GM21529 (cell line): ENCODE measurements at regions not wholly inside any gene's neighbourhood (a gene's known extent, or its start where the extent isn't known, plus 50 kb on each side); places are given as distances from the start of the nearest gene placed in this dataset.
"Not testable (repeated sequence)": the region's sequence is repeated elsewhere in the genome, so short reads cannot be mapped to it uniquely, and the experiment has no call there.

Experiments used
- ATAC-seq: cut with Tn5 transposase; IDR thresholded peaks from one replicate; pipeline ENCODE4 v1.9.1; 2021; ENCODE audit not compliant: unreplicated experiment

DNA sequence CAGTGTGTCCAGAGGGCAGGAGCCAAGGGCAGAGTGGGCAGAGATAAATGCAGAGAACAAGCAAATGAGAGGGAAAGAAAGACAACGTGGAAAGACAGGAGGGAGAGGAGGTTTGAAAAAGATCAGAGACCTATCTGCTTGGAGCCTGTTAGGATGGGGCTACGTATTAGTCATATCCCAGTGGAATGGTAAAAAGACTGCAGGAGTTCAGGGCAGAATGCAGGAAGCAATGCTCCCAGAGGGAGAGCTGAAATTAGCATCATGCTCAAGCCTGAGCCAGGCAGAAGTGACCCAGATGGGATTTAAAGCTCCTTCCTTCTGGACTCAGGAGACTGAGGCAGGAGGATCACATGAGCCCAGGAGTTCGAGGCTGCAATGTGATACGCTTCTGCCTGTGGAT, 261.3 kb upstream of the CHRM3 start:
- no peak for ATAC-seq

DNA sequence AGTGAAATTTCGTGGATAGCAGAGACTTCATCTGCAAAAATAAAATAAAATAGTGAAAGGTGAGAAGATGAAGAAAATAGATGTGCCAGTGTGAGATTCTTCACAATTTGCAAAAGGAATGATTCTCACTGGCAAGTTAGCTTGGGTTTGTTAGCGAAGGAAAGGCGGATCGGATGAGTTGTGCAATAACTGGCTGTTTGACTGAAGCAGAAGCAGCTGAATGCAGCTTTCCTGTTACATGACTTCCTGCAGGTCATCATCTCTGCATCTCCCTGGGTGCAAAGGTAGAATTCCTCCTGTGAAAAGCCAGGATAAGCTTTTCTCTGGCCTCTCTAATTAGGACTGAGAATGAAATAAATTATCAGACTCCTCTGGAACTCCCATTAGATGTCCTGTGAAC, 263.1 kb upstream of the CHRM3 start:
- ATAC-seq, result no peak

DNA sequence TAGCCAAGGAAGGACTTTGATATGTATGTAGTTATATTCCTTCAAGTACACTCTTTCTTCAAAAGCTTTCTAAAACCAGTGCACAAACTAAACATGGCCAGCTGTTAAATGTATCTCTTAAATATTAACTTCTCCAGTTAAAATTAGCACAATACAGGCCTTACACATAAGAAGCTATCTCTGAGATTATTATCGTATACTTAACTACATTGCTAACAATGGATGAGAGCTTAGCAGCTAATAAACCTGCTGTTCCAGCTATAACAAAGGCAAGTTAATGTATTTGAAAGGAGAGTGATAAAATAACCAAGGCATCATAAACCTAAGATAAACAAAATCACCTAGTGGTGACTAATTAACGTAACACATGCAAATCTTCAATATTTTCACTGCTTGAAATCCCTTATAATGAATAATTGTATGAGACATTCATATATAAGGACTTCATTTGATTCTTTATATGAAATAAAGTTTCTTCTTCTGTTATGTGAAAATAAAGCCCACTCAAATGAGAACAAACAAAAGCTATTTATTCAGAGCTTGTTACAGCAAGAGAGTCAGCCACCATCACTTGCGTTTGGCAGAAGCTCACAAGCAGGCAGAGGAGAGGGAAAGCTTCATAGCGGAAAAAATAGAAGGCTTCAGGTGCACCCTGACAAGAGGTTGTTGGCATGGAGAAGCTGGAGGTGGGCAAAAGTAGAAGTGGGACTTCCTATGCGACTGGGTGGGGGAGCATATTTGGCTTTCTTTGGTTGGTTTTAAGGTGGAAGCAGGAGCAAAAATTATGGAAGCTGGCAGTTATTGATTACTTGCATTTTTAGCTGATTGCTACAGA, 274.1 kb upstream of the CHRM3 start:
- no peak for ATAC-seq

DNA sequence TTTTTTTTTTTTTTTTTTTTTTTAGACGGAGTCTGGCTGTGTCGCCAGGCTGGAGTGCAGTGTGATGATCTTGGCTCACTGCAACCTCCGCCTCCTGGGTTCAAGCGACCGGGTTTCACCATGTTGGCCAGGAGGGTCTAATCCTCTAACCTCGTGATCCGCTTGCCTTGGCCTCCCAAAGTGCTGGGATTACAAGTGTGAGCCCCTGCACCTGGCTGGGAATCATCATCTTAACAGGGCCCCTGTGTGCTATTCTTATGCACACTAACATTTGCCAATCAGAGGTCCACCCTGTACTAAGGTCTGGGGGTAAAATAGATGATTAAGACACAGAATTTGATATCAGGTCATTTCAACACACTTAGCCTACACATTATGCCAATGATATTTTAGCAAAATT, 278.7 kb upstream of the CHRM3 start:
- ATAC-seq, result no peak

DNA sequence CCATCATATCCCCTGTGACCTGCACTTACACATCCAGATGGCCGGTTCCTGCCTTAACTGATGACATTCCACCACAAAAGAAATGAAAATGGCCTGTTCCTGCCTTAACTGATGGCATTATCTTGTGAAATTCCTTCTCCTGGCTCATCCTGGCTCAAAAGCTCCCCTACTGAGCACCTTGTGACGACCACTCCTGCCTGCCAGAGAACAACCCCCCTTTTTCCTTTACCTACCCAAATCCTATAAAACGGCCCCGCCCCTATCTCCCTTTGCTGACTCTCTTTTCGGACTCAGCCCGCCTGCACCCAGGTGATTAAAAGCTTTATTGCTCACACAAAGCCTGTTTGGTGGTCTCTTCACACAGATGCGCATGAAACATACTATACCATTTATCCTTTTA, 279.7 kb upstream of the CHRM3 start:
- not testable (repeated sequence) for ATAC-seq

DNA sequence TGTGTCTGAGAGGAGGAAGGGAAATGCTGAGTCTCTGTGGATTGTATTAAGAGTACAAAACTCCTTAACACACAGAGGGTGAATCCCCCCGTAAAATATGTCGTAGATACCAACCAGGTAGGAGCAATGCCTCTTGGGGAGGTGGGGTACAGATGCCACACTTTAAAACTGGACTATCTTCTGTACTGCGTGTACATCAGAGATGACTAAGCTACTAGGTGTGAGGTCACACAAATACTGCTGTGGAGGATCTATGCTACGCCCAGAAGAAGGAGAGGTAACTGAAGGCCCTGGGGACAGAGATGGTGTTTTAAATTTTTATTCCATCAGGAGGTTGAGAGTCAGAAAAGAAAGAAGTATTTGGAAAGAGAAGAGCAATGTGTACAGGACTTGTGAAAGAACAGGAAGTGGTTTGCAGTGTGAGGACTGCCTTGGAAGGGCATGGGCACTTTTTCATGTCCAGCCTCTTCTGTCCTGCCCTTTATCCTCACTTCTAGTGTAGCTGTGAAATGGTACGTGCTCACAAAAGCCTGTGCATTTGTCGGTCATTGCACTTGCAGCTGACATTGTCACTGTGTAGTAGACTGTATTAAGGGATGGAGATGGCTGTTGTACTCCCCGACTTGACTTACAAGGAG, 287.8 kb upstream of the CHRM3 start:
- no peak for ATAC-seq

DNA sequence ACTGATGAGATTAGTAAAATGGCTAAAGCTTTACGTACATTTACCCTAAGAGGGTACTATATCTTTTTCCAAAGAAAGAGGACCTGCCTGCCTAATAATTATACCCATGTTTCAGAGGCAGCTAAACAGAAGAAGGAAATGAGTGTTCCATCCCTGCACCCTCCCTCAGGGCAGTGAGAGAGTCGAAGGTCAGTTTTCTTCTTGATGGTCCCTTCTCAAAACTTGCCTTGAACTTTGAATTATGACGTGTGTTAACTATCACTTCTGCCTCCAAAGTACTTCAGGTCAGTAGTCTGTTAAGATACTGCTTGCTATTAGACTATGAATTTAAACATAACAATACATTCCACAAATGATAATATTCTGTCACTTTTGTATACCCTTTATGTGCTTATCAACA, 294.8 kb upstream of the CHRM3 start:
- no peak for ATAC-seq

DNA sequence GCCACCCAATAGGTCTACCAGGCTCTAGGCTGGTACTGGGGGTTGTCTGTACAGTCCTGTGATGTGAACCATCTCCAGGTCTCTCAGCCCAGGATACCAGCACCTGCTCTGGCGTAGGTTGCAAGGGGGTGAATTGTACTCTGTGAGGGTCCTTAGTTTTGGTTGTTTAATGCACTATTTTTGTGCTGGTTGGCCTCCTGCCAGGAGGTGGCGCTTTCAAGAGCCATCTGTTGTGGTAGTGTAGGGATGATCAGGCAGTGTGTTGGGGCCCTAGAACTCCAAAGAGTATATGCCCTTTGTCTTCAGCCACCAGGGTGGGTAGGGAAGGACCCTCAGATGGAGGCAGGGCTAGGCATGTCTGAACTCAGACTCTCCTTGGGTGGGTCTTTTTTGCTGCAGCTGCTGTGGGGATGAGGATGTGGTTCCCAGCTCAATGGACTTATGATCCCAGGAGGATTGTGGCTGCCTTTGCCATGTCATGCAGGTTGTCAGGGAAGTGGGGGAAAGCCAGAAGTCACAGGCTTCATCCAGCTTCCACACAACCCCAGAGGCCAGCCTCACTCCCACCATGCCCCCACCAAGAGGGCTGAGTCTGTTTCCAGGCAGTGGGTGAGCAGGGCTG, 301.8 kb upstream of the CHRM3 start:
- no peak for ATAC-seq

DNA sequence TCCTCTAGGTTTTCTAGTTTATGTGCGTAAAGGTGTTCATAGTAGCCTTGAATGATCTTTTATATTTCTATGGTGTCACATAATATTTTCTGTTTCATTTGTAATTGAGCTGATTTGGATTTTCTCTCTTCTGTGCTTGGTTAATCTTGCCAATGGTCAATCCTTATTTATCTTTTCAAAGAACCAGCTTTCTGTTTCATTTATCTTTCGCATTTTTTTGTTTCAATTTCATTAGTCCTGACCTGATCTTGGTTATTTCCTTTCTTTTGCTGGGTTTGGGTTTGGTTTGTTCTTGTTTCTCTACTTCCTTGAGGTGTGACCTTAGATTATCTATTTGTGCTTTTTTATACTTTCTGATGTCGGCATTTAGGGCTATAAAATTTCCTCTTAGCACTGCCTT, 304.4 kb upstream of the CHRM3 start:
- not testable (repeated sequence) for ATAC-seq

DNA sequence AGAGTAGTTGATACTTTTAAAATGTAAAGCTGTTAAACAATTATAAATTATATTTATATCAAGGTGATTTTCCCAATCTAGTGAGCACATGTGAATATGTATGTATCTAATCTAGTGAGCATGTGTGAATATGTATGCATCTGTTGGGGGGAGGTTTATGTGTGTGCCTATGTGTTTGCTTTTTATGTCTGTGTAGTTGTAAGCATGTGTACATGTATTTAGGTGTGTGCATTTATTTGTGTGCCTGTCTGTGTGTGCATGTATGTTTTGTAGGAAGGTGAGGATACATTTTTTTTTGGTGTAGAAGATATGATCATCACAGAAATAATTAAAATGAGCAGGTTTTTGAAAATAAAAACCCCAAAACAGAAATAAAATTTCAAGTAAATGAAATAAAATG, 318.9 kb upstream of the CHRM3 start:
- no peak for ATAC-seq

DNA sequence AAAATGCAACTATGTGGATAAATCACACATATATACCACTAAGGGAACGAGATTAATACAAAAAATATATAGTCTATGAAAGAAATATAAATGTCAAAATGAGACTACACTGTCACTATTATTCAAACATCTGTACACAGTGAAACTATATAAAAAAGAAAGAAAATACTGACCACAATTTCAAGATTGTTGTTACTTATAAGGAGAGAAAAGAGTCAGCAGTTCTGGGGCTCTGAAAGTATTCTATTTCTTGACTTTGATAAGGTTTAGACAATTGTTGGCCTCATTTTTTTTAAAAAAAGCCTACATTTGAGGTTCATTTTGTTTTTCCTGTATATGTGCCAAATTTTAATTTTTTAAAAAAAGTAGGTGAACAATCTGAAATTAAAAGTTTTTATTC, 319.3 kb upstream of the CHRM3 start:
- ATAC-seq, result no peak

DNA sequence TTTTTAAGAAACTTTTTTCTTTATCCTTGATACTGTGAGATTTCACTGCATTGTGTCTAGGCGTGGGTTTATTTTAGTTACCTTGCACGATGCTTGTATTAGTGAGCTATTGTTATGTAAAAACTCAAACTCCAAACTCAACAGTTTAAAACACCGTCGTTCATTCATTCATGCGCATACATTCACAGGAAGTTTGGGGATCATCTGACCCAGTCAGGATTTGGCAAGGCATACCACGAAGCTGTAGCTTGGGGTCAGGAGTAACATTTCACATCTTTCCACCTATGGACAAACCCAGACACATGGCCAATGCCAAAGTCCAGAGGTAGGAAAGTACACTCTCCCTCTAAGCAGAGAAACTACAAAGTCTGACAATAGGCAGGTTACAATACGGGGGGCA, 324.6 kb upstream of the CHRM3 start:
- no peak for ATAC-seq

DNA sequence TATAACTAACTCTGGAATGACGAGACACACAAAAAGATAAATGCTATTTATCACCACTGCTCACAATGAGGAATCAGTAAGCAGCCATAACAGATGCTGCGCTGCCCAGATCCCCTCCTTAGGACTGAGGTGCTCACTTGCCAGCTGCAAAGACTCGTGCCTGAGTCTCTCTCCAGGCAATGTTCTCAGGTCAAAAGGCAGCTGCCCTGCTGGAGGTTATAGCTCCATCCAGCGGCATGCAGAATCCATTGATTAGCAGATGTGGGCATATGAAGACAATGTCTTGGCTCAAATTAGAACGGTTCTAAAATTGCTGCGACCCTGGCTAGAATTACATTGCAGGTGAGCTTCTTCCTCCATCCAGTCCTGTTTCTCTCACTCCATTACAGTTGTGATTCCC, 328.2 kb upstream of the CHRM3 start:
- ATAC-seq, result no peak

DNA sequence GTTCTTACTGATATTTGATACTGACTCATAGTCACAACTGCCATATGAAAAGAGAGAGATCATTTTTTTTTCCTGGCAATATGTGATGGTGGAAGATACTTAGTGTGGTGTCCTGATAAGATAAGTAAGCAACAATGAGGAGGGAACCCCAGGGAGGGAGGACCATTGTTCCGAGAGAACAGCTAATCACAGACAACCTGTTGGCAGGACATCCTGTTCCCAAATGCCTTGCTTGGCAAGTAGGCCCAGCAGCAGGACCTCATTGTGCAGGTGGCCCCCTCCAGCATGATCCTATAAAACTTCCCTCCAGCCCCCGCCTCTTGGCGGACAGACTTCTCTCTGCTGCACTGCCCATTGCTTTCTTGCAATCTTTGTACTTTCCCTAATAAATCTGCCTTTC, 329.4 kb upstream of the CHRM3 start:
- no peak for ATAC-seq

DNA sequence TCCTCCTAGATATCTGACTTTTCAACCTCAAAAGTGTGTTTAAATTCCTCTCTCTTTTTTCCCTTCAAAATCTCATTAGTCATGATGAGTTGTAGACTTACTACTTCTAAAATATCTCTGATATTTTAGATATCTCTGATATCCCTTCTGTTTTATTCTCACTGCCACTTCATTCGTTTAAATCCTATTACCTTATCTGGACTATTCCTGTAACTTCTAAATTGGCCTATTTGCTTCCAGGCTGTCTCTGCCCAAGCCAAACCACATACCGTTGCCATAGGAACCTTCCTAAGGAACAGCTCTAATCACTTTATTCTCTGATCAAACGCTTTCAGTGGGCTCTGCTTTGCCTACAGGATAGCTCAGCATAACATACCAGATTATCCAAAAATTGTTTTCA, 333.1 kb upstream of the CHRM3 start:
- ATAC-seq, result no peak

DNA sequence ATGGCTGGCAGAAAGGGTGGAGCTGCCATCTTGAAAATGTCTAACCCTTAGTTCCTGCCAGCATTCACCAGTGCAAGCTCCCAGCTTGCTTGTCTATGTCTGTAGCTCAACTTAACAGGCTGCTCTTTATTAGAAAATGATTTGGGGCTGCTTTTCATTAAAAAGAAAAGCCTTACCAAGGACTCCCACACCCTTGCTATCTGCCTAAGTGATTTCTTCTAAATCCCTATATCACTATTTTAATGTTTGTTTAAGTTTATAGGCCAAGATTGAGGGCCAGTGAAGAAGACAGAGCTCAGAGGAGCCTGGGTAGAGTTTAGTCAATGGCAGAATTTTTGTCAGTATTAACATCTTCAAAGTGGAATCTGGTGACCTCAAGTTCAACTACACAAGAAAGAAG, 336.8 kb upstream of the CHRM3 start:
- no peak for ATAC-seq

DNA sequence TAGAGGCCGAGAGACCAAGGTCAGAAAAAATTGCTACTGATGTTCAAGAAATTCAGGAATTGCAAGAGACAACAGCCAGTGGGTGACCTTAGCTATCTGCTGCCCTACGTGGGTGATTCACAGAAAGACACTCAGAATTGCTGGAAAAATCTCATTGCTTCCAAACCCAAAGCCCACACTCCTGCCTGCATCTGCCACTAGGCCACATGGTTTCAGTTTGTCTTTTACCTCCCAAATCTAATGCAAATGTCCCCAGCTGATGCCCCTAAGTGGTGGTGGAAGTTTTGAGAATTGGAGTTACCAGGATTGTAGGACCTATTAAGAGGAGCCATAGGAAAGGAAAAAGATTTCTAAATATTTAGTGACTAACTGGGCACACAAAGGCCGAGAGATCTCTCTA, 341.5 kb upstream of the CHRM3 start:
- no peak for ATAC-seq

DNA sequence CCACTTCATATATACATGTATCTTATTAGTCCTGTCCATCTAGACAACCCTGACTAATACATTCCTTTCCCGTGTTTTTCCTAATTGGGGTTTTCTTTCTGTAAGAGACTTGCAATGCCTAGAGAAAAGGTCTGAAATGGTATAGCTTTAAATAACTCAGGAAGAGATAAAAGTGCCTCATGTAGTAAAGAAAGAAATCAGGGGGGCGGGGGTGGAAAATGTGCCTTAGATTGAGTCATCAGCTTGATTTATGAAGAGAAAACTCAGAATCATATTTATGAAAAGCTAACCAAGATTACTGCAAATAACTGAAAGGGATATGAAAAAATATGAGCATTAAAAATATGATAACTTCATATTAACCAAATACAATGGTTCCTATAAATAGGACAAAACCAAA, 345.8 kb upstream of the CHRM3 start:
- no peak for ATAC-seq

DNA sequence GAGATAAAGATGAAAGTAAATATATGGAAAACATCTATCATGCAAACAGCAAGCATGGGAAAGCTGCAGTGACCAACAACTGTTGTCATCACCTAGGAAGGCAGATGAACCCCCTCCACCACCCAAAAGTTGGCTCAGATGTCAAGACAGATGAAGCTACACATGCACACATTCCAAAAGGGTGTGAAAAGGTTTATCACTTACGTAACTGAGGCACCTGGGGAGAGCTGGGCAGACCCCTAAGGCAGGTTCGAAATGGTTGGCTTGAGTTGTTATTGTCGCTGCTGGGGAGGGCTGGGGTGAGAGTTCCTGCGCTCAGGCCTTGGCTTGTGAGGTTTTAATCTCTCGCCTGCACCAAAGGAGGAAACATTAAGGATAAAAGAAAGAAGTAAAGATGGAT, 355.1 kb upstream of the CHRM3 start:
- ATAC-seq, result no peak

DNA sequence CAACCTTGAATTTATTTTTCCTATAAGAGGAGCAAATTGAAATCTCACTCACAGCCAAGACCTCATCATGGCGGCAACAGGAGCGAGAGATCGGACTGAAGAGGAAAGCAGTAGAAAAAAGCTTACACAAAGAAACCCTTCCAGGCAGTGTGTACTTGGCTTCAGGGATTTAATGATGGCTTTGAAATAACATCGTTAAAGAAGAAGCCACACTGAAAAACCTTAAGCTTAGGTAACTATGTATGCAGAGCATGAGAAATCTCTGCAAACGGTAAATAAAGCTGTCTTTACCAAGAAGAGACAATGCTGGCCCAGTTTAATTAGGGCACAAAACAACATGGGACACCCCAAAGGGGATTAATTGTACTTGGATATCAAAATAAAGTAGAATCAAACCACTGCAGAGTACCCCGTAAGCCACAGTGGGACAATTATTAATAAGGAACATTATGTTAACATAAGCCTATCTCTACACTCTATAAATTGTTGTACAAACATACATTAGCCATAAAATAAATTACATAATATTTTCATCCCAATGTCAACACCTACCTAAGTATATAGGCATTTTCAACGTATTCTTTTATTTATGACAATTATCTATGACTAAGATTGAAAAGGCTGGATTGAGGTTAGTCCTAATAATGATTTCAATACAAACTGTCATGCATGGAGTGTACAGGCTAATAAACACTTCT, 360.2 kb upstream of the CHRM3 start:
- ATAC-seq, result no peak

DNA sequence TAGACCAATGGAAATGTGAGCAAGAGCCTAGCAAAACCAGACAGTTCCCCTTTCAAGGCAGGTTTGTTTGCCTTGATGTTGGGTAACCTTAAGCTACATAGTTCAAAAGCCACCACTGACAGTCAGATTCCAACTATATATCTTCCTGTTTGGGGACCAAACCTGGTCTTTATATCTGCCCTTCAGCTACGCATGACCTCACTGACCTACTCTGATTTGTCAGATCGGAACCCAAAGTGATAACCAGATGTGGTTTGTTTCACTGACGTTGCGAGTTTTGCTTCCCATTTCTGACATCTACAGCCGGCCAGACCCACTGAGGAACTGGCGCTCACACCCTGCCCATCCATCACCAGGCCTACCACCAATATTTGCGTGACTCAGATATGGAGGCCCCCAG, 361.1 kb upstream of the CHRM3 start:
- ATAC-seq, result no peak
